Mesendoderm (in vitro differentiated cells): ENCODE measurements at regions not wholly inside any gene's neighbourhood (a gene's known extent, or its start where the extent isn't known, plus 50 kb on each side); places are given as distances from the start of the nearest gene placed in this dataset.

Experiments
- DNase-seq: peaks from one replicate; pipeline ENCODE4 v3.0.0; 2013
- H2AK5ac ChIP-seq: 2 replicates; pipeline ENCODE4 v1.6.1; 2013; ENCODE audit warnings: low read length, inconsistent platforms
- H2BK120ac ChIP-seq: 2 replicates; pipeline ENCODE4 v1.6.1; 2013; ENCODE audit warnings: low read depth, mild to moderate bottlenecking, low read length, moderate library complexity, mixed read lengths
- H2BK15ac ChIP-seq: replicated peaks from 2 replicates; pipeline ENCODE4 v1.6.1; 2013; ENCODE audit warnings: low read depth, mild to moderate bottlenecking, moderate library complexity
- H2BK5ac ChIP-seq: 2 replicates; pipeline ENCODE4 v1.6.1; 2013; ENCODE audit warnings: low read length, inconsistent platforms
- H3K18ac ChIP-seq: 2 replicates; pipeline ENCODE4 v1.6.1; 2013; ENCODE audit warnings: mild to moderate bottlenecking, low read length, mixed read lengths
- H3K23ac ChIP-seq: one replicate; pipeline ENCODE4 v1.6.1; 2013; ENCODE audit warnings: low read length
- H3K27ac ChIP-seq: 2 replicates; pipeline ENCODE4 v1.5.1; 2013; ENCODE audit warnings: low read depth, mild to moderate bottlenecking, inconsistent platforms, low read length, moderate library complexity
- H3K27me3 ChIP-seq: 2 replicates; pipeline ENCODE4 v1.6.1; 2013; ENCODE audit warnings: low read length, control low read depth, mild to moderate bottlenecking, inconsistent platforms; ENCODE audit not compliant: insufficient read depth, poor library complexity
- H3K36me3 ChIP-seq: 2 replicates; pipeline ENCODE4 v1.6.1; 2013; ENCODE audit warnings: low read length, inconsistent platforms; ENCODE audit not compliant: control insufficient read depth, insufficient read depth
- H3K4ac ChIP-seq: one replicate; pipeline ENCODE4 v1.6.1; 2013; ENCODE audit warnings: low read depth, mild to moderate bottlenecking, low read length, moderate library complexity
- H3K4me1 ChIP-seq: 2 replicates; pipeline ENCODE4 v1.6.1; 2013; ENCODE audit warnings: low read depth, low read length, inconsistent platforms; ENCODE audit not compliant: control insufficient read depth
- H3K4me2 ChIP-seq: 2 replicates; pipeline ENCODE4 v1.6.1; 2013; ENCODE audit warnings: low read length
- H3K4me3 ChIP-seq: 2 replicates; pipeline ENCODE4 v1.5.1; 2013; ENCODE audit warnings: mild to moderate bottlenecking, low read length
- H3K56ac ChIP-seq: one replicate; pipeline ENCODE4 v1.6.1; 2013; ENCODE audit warnings: low read length
- H3K79me1 ChIP-seq: 2 replicates; pipeline ENCODE4 v1.6.1; 2013; ENCODE audit warnings: low read length, inconsistent platforms
- H3K79me2 ChIP-seq: 2 replicates; pipeline ENCODE4 v1.6.1; 2013; ENCODE audit warnings: mild to moderate bottlenecking, low read length; ENCODE audit not compliant: control insufficient read depth, insufficient read depth
- H3K9ac ChIP-seq: 2 replicates; pipeline ENCODE4 v1.6.1; 2013; ENCODE audit warnings: low read length, inconsistent platforms
- H4K5ac ChIP-seq: one replicate; pipeline ENCODE4 v1.6.1; 2013; ENCODE audit warnings: low read length
- H4K8ac ChIP-seq: one replicate; pipeline ENCODE4 v1.6.1; 2013; ENCODE audit warnings: low read depth, mild to moderate bottlenecking, control low read depth, low read length, moderate library complexity
- WGBS: extraction: QIAGEN DNeasy Blood & Tissue Kit; methylation state at CpG from one replicate; pipeline ENCODE4 v1.1.7; 2013; ENCODE audit warnings: low lambda C conversion rate, missing lambda C conversion rate; ENCODE audit not compliant: insufficient coverage; ENCODE audit errors: extremely low coverage; 5-methylcytosine and 5-hydroxymethylcytosine counted together

GRCh38 chr22:49494555-49494954 lies 333.1 kb downstream of the BRD1 start:
- no peak overlapping the region for H2BK15ac ChIP-seq
- H3K4ac ChIP-seq = no peak overlapping the region
- no peak overlapping the region for H3K27ac ChIP-seq
- H3K56ac ChIP-seq = no peak overlapping the region
- H3K79me2 ChIP-seq = no peaks in the 10 kb centered on the region
- no peak overlapping the region for H2AK5ac ChIP-seq
- no peak overlapping the region for H3K4me3 ChIP-seq
- no peaks in the 10 kb centered on the region for H3K79me1 ChIP-seq
- no peak overlapping the region for H2BK5ac ChIP-seq
- no peaks in the 10 kb centered on the region for H3K36me3 ChIP-seq
- no peak overlapping the region for H3K4me2 ChIP-seq
- no peak overlapping the region for H3K18ac ChIP-seq
- H3K27me3 ChIP-seq = no peaks in the 10 kb centered on the region
- H2BK120ac ChIP-seq = no peak overlapping the region
- no peak overlapping the region for H4K5ac ChIP-seq
- no peaks in the 10 kb centered on the region for H3K4me1 ChIP-seq
- no peak overlapping the region for H3K23ac ChIP-seq
- no peak for DNase-seq
- no peak overlapping the region for H4K8ac ChIP-seq
- no peak overlapping the region for H3K9ac ChIP-seq
- whole genome bisulfite sequencing = no CpG with 5 or more reads among the region's 12 CpGs

- WGBS = no CpG with 5 or more reads among the region's 12 CpGs
- H3K4me2 ChIP-seq = no peak overlapping the region
- no peaks in the 10 kb centered on the region for H3K79me1 ChIP-seq
- H3K4me1 ChIP-seq = peaks cover 1% of the 10 kb centered on the region
- H3K27me3 ChIP-seq = no peaks in the 10 kb centered on the region
- H2BK15ac ChIP-seq = no peak overlapping the region
- H4K5ac ChIP-seq = no peak overlapping the region
- H3K36me3 ChIP-seq = no peaks in the 10 kb centered on the region
- no peak overlapping the region for H3K4ac ChIP-seq
- no peak overlapping the region for H3K18ac ChIP-seq
- H3K4me3 ChIP-seq = no peak overlapping the region
- H3K56ac ChIP-seq = no peak overlapping the region
- H2BK120ac ChIP-seq = no peak overlapping the region
- DNase-seq = no peak
- H3K27ac ChIP-seq = no peak overlapping the region
- no peak overlapping the region for H4K8ac ChIP-seq
- no peak overlapping the region for H3K9ac ChIP-seq
- H2AK5ac ChIP-seq = no peak overlapping the region
- H3K23ac ChIP-seq = no peak overlapping the region
- no peak overlapping the region for H2BK5ac ChIP-seq
- no peaks in the 10 kb centered on the region for H3K79me2 ChIP-seq
Observed at GRCh38 chr22:49492741-49493251, 334.9 kb downstream of the BRD1 start.

- no peak overlapping the region for H3K4me3 ChIP-seq
Observed at GRCh38 chr22:49492308-49492707, 335.4 kb downstream of the BRD1 start.

GRCh38 chr22:49491726-49492125 lies 335.9 kb downstream of the BRD1 start:
- DNase-seq = no peak
- WGBS = no CpG with 5 or more reads among the region's 15 CpGs

More at GRCh38 chr22:49492308-49492707, 335.4 kb downstream of the BRD1 start:
- no peak overlapping the region for H3K4me2 ChIP-seq
- whole genome bisulfite sequencing = no CpG with 5 or more reads among the region's 17 CpGs
- no peak overlapping the region for H2AK5ac ChIP-seq
- H3K18ac ChIP-seq = no peak overlapping the region
- H3K79me1 ChIP-seq = no peaks in the 10 kb centered on the region
- H3K36me3 ChIP-seq = no peaks in the 10 kb centered on the region
- H3K4me1 ChIP-seq = peaks cover 1% of the 10 kb centered on the region
- H3K23ac ChIP-seq = no peak overlapping the region
- H2BK120ac ChIP-seq = no peak overlapping the region
- H3K27ac ChIP-seq = no peak overlapping the region
- no peak overlapping the region for H2BK5ac ChIP-seq
- no peak overlapping the region for H4K5ac ChIP-seq
- H3K4ac ChIP-seq = no peak overlapping the region
- H3K27me3 ChIP-seq = no peaks in the 10 kb centered on the region
- H3K79me2 ChIP-seq = no peaks in the 10 kb centered on the region
- H2BK15ac ChIP-seq = no peak overlapping the region
- no peak overlapping the region for H3K9ac ChIP-seq
- no peak overlapping the region for H4K8ac ChIP-seq
- no peak overlapping the region for H3K56ac ChIP-seq
- DNase-seq = no peak

GRCh38 chr22:49491221-49491635 lies 336.4 kb downstream of the BRD1 start:
- H2BK120ac ChIP-seq = no peak overlapping the region
- no peaks in the 10 kb centered on the region for H3K36me3 ChIP-seq
- peaks cover 1% of the 10 kb centered on the region for H3K4me1 ChIP-seq
- no peak overlapping the region for H3K4me2 ChIP-seq
- WGBS = no CpG with 5 or more reads among the region's 9 CpGs
- no peaks in the 10 kb centered on the region for H3K79me2 ChIP-seq
- H3K9ac ChIP-seq = no peak overlapping the region
- no peak for DNase-seq
- H3K79me1 ChIP-seq = no peaks in the 10 kb centered on the region
- no peak overlapping the region for H3K56ac ChIP-seq
- H3K27me3 ChIP-seq = no peaks in the 10 kb centered on the region
- H3K18ac ChIP-seq = no peak overlapping the region
- H2BK5ac ChIP-seq = no peak overlapping the region
- H4K5ac ChIP-seq = no peak overlapping the region
- no peak overlapping the region for H4K8ac ChIP-seq
- H2BK15ac ChIP-seq = no peak overlapping the region
- H3K4ac ChIP-seq = no peak overlapping the region
- H3K4me3 ChIP-seq = no peak overlapping the region
- no peak overlapping the region for H3K23ac ChIP-seq
- no peak overlapping the region for H2AK5ac ChIP-seq
- no peak overlapping the region for H3K27ac ChIP-seq

More at GRCh38 chr22:49491726-49492125, 335.9 kb downstream of the BRD1 start:
- no peak overlapping the region for H2BK5ac ChIP-seq
- H3K27me3 ChIP-seq = no peaks in the 10 kb centered on the region
- H4K8ac ChIP-seq = no peak overlapping the region
- no peaks in the 10 kb centered on the region for H3K79me1 ChIP-seq
- no peak overlapping the region for H3K9ac ChIP-seq
- H2BK15ac ChIP-seq = no peak overlapping the region
- no peak overlapping the region for H3K18ac ChIP-seq
- no peaks in the 10 kb centered on the region for H3K79me2 ChIP-seq
- no peak overlapping the region for H3K23ac ChIP-seq
- H3K56ac ChIP-seq = no peak overlapping the region
- no peak overlapping the region for H4K5ac ChIP-seq
- H2AK5ac ChIP-seq = no peak overlapping the region
- H3K4me1 ChIP-seq = peaks cover 1% of the 10 kb centered on the region
- H3K4me3 ChIP-seq = no peak overlapping the region
- no peak overlapping the region for H3K4ac ChIP-seq
- H3K4me2 ChIP-seq = no peak overlapping the region
- H3K27ac ChIP-seq = no peak overlapping the region
- H2BK120ac ChIP-seq = no peak overlapping the region
- H3K36me3 ChIP-seq = no peaks in the 10 kb centered on the region

GRCh38 chr22:49490692-49491091 lies 337.0 kb downstream of the BRD1 start:
- Histone ChIP-seq H3K4ac (no peak overlapping the region), H4K5ac (no peak overlapping the region), H3K27me3 (no peaks in the 10 kb centered on the region), H4K8ac (no peak overlapping the region), H2BK120ac (no peak overlapping the region), H3K56ac (peak overlapping the region; percentile 34), H3K18ac (no peak overlapping the region), H3K4me1 (peaks cover 1% of the 10 kb centered on the region), H3K4me3 (no peak overlapping the region), H3K79me2 (no peaks in the 10 kb centered on the region), H2AK5ac (no peak overlapping the region), H2BK5ac (no peak overlapping the region), H3K79me1 (no peaks in the 10 kb centered on the region), H3K27ac (no peak overlapping the region), H2BK15ac (no peak overlapping the region), H3K23ac (no peak overlapping the region), H3K36me3 (no peaks in the 10 kb centered on the region), H3K4me2 (no peak overlapping the region), H3K9ac (no peak overlapping the region)
- no CpG with 5 or more reads among the region's 18 CpGs for WGBS
- DNase-seq = no peak
